Lower lobe of right lung (tissue), 2 donors: ENCODE measurements at regions not wholly inside any gene's neighbourhood (a gene's known extent, or its start where the extent isn't known, plus 50 kb on each side); places are given as distances from the start of the nearest gene placed in this dataset.

Experiments used
- ATAC-seq, 2 donors: fragments of 200-7000 bp; cut with Tn5 transposase; one replicate each; pipeline ENCODE4 v1.9.1; 2020 to 2022; ENCODE audit warnings: mild to moderate bottlenecking in 2 of 2, moderate library complexity in 2 of 2
- DNase-seq: peaks from one replicate; pipeline ENCODE4 v3.0.0-alpha.2; 2020
- H3K27ac ChIP-seq: fragments of 200-600 bp; one replicate; pipeline ENCODE4 v1.8.0; 2022
- H3K27me3 ChIP-seq: fragments of 200-600 bp; one replicate; pipeline ENCODE4 v1.8.0; 2022; ENCODE audit warnings: low read depth
- H3K36me3 ChIP-seq: fragments of 200-600 bp; one replicate; pipeline ENCODE4 v1.8.0; 2022; ENCODE audit warnings: mild to moderate bottlenecking
- H3K4me1 ChIP-seq: fragments of 200-600 bp; one replicate; pipeline ENCODE4 v1.8.0; 2022
- H3K4me3 ChIP-seq: fragments of 200-600 bp; one replicate; pipeline ENCODE4 v1.8.0; 2022; ENCODE audit warnings: mild to moderate bottlenecking
- H3K9me3 ChIP-seq: fragments of 200-600 bp; one replicate; pipeline ENCODE4 v1.8.0; 2022
- CTCF ChIP-seq: fragments of 200-600 bp; IDR thresholded peaks from one replicate; pipeline ENCODE4 v1.8.0; 2022; ENCODE audit warnings: antibody characterized with exemption, mild to moderate bottlenecking
- intact Hi-C: fragments of 100-400 bp; cut with DNase I; formaldehyde crosslinking; loops from one replicate; pipeline ENCODE4 v1.11.0; 2022
- donor health status: DM: no; HTN: yes; CAD: no; lungs with severe emphysema.

GRCh38 chr18:24835751-24836150, 375.3 kb downstream of the HRH4 start:
- DNase-seq: no peak
- Histone ChIP-seq H3K4me1 (no peaks in the 10 kb centered on the region), H3K27me3 (no peaks in the 10 kb centered on the region), H3K9me3 (no peaks in the 10 kb centered on the region), H3K4me3 (no peak overlapping the region), H3K27ac (no peak overlapping the region), H3K36me3 (no peaks in the 10 kb centered on the region)
- TF ChIP-seq CTCF: no peak
- intact Hi-C loops: no loop called here
- ATAC-seq: no peak

- no peaks in the 10 kb centered on the region for H3K9me3 ChIP-seq
- H3K27ac ChIP-seq: no peak overlapping the region
- no peak overlapping the region for H3K4me3 ChIP-seq
- H3K4me1 ChIP-seq: no peaks in the 10 kb centered on the region
- intact Hi-C loops: no loop called here
- no peaks in the 10 kb centered on the region for H3K36me3 ChIP-seq
- no peaks in the 10 kb centered on the region for H3K27me3 ChIP-seq
- ATAC-seq (no peak), DNase-seq (no peak)
- TF ChIP-seq CTCF: no peak
These were observed 376.6 kb downstream of the HRH4 start for GRCh38 chr18:24837066-24837465.

GRCh38 chr18:24840051-24840450, 379.6 kb downstream of the HRH4 start:
- ATAC-seq: no peak
- no peak overlapping the region for H3K4me3 ChIP-seq
- no peak for TF ChIP-seq CTCF
- no peaks in the 10 kb centered on the region for H3K36me3 ChIP-seq
- H3K9me3 ChIP-seq: no peaks in the 10 kb centered on the region
- H3K4me1 ChIP-seq: no peaks in the 10 kb centered on the region
- no peak overlapping the region for H3K27ac ChIP-seq
- DNase-seq: no peak
- no peaks in the 10 kb centered on the region for H3K27me3 ChIP-seq
- intact Hi-C loops: no loop called here

GRCh38 chr18:24840640-24841039, 380.2 kb downstream of the HRH4 start:
- no peak for ATAC-seq
- no peak for DNase-seq
- H3K4me1 ChIP-seq: no peaks in the 10 kb centered on the region
- no peak overlapping the region for H3K4me3 ChIP-seq
- no peak for TF ChIP-seq CTCF
- H3K27me3 ChIP-seq: no peaks in the 10 kb centered on the region
- H3K27ac ChIP-seq: no peak overlapping the region
- H3K9me3 ChIP-seq: no peaks in the 10 kb centered on the region
- intact Hi-C loops: no loop called here
- no peaks in the 10 kb centered on the region for H3K36me3 ChIP-seq

- no peaks in the 10 kb centered on the region for H3K27me3 ChIP-seq
- H3K4me3 ChIP-seq: no peak overlapping the region
- H3K4me1 ChIP-seq: no peaks in the 10 kb centered on the region
- ATAC-seq (no peak), DNase-seq (no peak)
- intact Hi-C loops: no loop called here
- no peak for TF ChIP-seq CTCF
- no peaks in the 10 kb centered on the region for H3K36me3 ChIP-seq
- H3K9me3 ChIP-seq: no peaks in the 10 kb centered on the region
- H3K27ac ChIP-seq: no peak overlapping the region
These were observed 381.1 kb downstream of the HRH4 start for GRCh38 chr18:24841536-24841935.

GRCh38 chr18:24843123-24843522, 382.7 kb downstream of the HRH4 start:
- TF ChIP-seq CTCF: no peak
- Histone ChIP-seq H3K27me3 (peaks cover 1% of the 10 kb centered on the region), H3K4me1 (no peaks in the 10 kb centered on the region), H3K36me3 (no peaks in the 10 kb centered on the region), H3K27ac (no peak overlapping the region), H3K9me3 (no peaks in the 10 kb centered on the region), H3K4me3 (no peak overlapping the region)
- intact Hi-C loops: no loop called here
- no peak for DNase-seq
- no peak for ATAC-seq
